ENCODE measurements at regions not wholly inside any gene's neighbourhood (a gene's known extent, or its start where the extent isn't known, plus 50 kb on each side); places are given as distances from the start of the nearest gene placed in this dataset.

DNA sequence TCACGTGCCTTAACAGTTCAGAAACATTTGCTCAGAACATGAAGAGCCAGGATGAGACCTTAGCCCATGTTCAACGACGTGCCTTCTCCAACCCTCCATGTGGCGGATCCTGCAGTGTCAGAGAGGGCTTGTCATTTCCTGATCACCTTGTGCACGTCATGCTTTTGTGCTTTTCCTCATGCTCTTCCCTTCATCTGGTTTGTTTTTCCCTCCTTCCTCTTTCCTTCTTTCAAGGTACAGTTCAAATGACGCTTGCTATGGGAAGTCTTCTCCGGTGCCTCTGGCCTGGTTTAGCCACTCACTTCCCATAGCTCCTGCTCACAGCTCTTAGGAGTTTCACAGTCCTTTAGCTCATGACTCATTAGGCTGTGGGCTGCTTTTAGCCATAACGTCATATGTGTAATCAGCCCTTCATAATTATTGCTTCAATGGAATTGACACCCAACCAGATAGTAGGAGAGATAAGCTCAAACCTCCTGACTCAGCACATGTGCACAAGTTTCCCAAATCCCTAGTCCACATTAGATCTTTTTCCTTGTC lies 102.7 kb upstream of the CNKSR3 start:
- POLR2A ChIA-PET (ENCODE audit: low non-redundant PET) = no interaction called here
- TF ChIP-seq, protein P1, sequence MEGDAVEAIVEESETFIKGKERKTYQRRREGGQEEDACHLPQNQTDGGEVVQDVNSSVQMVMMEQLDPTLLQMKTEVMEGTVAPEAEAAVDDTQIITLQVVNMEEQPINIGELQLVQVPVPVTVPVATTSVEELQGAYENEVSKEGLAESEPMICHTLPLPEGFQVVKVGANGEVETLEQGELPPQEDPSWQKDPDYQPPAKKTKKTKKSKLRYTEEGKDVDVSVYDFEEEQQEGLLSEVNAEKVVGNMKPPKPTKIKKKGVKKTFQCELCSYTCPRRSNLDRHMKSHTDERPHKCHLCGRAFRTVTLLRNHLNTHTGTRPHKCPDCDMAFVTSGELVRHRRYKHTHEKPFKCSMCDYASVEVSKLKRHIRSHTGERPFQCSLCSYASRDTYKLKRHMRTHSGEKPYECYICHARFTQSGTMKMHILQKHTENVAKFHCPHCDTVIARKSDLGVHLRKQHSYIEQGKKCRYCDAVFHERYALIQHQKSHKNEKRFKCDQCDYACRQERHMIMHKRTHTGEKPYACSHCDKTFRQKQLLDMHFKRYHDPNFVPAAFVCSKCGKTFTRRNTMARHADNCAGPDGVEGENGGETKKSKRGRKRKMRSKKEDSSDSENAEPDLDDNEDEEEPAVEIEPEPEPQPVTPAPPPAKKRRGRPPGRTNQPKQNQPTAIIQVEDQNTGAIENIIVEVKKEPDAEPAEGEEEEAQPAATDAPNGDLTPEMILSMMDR (conservative IDR thresholded peaks at IDR 0.05; ENCODE audit: low read depth) = no peak
- H3K27ac ChIP-seq = no peak overlapping the region
- CTCF ChIA-PET = interaction anchor here (0.7 kb wide), 2 partner anchors 20 to 374 kb away, joined by 3 to 4 read pairs; no protein-coding TSS in a partner anchor
- DNase-seq (ENCODE audit: low spot score) = peak; percentile 60

DNA sequence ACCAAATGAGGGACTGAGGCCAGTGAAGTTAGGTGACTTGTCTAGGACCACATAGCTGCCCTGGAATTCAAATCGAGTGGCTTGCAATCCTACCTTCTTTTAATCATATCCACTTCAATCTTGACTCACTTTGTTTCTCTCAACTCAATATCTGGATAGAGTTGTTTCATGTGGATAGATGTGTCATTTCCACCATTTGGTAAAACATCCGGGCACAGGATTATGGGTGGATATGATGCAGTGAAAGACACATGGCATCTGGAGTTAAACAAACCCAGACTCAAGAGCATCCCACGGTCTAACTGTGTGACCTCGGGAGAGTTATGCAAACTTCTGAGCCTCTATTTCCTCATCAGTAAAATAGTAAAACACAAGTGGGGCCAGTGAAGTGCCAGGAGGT lies 103.6 kb upstream of the CNKSR3 start:
- DNase-seq (ENCODE audit: low spot score) = no peak
- POLR2A ChIA-PET (ENCODE audit: low non-redundant PET) = no interaction called here

GRCh38 chr6:154614641-154615040 lies 104.2 kb upstream of the CNKSR3 start:
- DNase-seq (ENCODE audit: low spot score) = no peak
- H3K27ac ChIP-seq = no peak overlapping the region
- TF ChIP-seq, protein P1 (conservative IDR thresholded peaks at IDR 0.05; ENCODE audit: low read depth) = no peak
- POLR2A ChIA-PET (ENCODE audit: low non-redundant PET) = no interaction called here
- CTCF ChIA-PET = no interaction called here

More for the DNA sequence above, 103.6 kb upstream of the CNKSR3 start:
- no peak overlapping the region for H3K27ac ChIP-seq
- TF ChIP-seq, protein P1 (conservative IDR thresholded peaks at IDR 0.05; ENCODE audit: low read depth) = no peak
- CTCF ChIA-PET = no interaction called here

DNA sequence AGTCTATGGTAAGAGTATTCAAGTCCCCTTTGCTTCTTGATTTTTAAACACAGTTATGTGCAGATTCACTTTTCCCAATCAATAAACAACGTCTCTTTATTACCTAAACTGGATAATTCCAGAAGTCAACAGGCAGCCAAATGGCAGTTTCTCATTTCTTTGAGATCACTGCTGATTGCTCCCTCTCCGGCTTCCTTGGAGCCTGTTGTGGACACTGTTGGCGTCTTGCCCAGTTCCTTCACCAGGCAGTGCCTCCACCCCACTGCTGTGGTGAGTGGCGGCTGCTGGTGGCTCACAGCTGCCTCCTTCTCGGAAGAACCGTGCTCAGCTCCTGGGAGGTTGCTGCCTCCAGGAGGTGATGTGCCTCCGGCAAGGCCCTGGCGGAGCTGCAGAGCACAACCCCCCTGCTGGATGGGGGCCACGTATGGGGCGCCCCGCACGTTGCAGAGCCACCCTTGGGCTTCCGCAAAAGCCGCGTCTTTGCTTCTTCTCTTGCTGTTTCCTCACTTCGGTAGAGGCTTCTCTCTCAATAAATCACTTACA lies 105.1 kb upstream of the CNKSR3 start:
- no peak overlapping the region for H3K27ac ChIP-seq
- POLR2A ChIA-PET (ENCODE audit: low non-redundant PET) = no interaction called here
- CTCF ChIA-PET = interaction anchor here (0.6 kb wide), 1 partner anchor 115 kb away, joined by 3 read pairs; no protein-coding TSS in a partner anchor
- TF ChIP-seq, protein P1 (conservative IDR thresholded peaks at IDR 0.05; ENCODE audit: low read depth) = no peak
- peak; percentile 58 for DNase-seq (ENCODE audit: low spot score)

- no peak for DNase-seq (ENCODE audit: low spot score)
- ChIA-PET CTCF (no interaction called here), POLR2A (ENCODE audit: low non-redundant PET) (no interaction called here)
- no peak overlapping the region for H3K27ac ChIP-seq
- TF ChIP-seq, protein P1 (conservative IDR thresholded peaks at IDR 0.05; ENCODE audit: low read depth) = no peak
Observed at GRCh38 chr6:154617175-154617574, 106.7 kb upstream of the CNKSR3 start.

- ChIA-PET CTCF (interaction anchor here (0.6 kb wide), 1 partner anchor 1465 kb away, joined by 4 read pairs; no protein-coding TSS in a partner anchor), POLR2A (ENCODE audit: low non-redundant PET) (no interaction called here)
- no peak for DNase-seq (ENCODE audit: low spot score)
- H3K27ac ChIP-seq = no peak overlapping the region
- TF ChIP-seq, protein P1 (conservative IDR thresholded peaks at IDR 0.05; ENCODE audit: low read depth) = no peak
Observed at GRCh38 chr6:154619146-154619545, 108.7 kb upstream of the CNKSR3 start.
